HG02943 (cell line): ENCODE measurements at regions not wholly inside any gene's neighbourhood (a gene's known extent, or its start where the extent isn't known, plus 50 kb on each side); places are given as distances from the start of the nearest gene placed in this dataset.
"Not testable (repeated sequence)": the region's sequence is repeated elsewhere in the genome, so short reads cannot be mapped to it uniquely, and the experiment has no call there.

Experiments used
- ATAC-seq: cut with Tn5 transposase; IDR thresholded peaks from one replicate; pipeline ENCODE4 v1.9.1; 2021; ENCODE audit warnings: mild to moderate bottlenecking, low read depth, moderate library complexity; ENCODE audit not compliant: unreplicated experiment

DNA sequence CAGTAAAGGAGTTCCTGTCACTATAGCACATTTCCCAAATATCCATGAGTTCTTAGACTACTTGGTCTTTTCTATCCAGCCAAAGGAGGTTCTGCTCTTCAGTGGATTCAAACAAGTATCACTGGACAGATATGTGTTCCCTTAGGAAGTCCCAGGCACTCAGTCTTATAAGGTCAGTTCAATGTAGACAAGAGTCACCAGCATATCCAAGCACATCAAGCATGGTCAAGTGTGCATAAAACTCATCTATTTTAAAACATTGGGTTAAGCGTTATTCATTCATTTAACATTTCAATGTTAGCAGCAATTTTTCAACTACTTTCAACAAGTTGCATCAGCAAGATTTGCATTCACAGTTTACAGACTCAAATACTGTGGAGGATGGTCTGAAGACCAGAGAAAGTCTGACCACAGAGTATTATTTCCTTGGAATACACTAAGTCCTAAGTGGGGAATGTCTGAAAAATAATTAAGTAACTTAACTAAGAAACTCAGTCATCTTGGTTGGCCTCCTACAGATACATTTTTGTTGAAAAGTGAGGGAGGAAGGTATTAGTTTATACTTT, 630.5 kb upstream of the IGFBP7 start:
- ATAC-seq = no peak

DNA sequence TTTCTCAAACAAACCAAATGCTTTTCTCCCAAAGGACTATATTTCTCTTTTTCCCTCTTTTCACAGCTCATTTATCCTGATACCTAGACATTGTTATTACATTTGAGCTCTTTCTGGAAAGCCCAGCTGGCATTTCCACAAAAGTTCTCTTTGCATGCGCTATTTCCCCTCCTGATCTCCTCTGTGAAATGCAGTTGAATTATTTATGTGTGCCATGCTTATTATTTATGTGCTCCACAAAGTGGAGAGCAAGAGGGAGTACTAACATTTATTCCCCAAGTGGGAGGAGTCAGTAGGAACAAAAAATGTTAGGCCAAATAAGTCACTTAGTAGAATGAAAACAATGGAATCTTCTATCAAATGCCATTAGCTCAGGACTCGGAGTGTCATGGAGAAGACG, 626.6 kb upstream of the IGFBP7 start:
- ATAC-seq = no peak

DNA sequence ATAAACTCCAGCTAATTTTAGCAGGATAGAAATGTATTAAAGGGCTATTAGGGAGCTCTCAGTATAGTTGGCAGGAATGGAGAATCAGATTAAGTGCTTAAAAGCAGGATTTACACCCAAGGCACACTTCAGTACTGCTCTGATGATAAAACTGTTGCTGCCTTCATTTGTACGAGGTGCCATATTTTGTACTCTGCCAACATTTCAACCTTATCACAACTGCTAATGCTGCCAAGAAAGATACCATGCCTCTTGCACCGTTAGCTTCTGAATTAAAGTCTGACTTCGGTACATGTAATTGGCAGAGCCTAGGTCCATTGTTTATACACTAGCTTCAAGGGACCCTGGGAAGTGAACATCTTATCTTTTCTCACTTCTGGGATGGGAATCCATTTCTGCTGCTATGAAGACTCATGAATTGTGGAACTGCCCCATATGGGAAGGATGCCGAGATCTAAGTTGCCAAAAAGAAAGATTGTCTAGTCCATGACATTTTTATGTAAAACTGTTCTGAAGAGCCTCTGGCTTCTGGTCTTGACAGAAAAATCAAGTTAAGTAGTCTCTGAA, 624.0 kb upstream of the IGFBP7 start:
- ATAC-seq = no peak

- ATAC-seq = not testable (repeated sequence)
These were observed 619.8 kb upstream of the IGFBP7 start for GRCh38 chr4:57729775-57730570.

DNA sequence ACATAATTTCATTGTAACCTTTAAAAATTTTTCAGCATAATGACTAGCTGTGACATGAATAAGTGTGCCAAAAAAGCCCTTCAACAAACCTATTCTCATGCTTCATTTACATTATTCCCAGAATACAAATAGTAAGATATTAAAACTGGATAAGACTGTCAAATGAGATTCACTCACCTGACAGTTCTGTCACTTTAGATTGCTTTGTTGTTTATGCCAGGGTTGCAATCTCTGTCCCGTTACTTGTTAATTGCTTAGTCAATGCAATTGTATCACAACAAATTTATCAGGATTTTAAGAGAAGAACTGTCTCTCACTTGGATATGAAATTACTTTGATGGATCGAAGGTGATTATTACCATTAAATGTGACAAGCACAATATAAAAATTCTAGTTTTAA, 616.0 kb upstream of the IGFBP7 start:
- no peak for ATAC-seq

DNA sequence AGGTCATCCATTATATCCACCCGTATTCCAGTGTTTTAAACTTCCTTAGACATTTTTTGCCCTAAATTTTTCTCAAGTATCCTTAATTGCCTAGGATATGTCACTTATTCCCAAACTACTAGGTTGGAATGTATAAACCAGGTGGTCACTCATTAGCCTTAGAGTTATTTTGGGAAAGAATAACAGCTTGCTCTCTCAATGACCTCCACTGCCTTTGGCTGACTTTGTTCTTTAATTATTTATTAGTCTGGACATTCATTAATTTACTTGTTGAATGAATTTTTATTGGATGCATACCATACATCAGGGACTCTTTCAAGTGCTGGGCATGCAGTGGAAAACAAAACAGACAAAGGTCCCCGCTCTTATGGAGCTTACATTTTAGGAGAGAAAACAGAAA, 609.3 kb upstream of the IGFBP7 start:
- ATAC-seq = no peak

- ATAC-seq = not testable (repeated sequence)
These were observed 604.1 kb upstream of the IGFBP7 start for GRCh38 chr4:57714313-57714712.

DNA sequence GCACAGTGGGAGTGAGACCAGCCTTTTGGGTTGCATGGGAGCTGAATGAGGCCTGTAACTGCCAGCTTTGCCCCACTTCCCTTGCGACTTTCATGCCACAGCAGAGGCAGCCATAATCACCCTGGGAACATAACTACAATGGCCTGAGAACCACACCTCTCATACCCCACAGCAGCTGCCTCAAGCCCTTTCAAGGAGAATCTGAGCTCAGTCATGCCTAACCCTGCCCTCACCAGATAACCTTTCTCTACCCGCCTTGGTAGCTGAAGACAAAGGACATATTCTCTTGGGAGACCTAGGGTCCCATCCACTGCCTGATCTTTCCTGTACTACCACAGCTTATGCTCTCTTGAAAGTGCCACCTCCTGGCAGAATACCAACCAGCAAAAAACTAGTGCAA, 599.9 kb upstream of the IGFBP7 start:
- ATAC-seq = no peak

- ATAC-seq = no peak
These were observed 581.2 kb upstream of the IGFBP7 start for GRCh38 chr4:57691370-57691769.

GRCh38 chr4:57689693-57690205, 579.6 kb upstream of the IGFBP7 start:
- ATAC-seq = no peak

DNA sequence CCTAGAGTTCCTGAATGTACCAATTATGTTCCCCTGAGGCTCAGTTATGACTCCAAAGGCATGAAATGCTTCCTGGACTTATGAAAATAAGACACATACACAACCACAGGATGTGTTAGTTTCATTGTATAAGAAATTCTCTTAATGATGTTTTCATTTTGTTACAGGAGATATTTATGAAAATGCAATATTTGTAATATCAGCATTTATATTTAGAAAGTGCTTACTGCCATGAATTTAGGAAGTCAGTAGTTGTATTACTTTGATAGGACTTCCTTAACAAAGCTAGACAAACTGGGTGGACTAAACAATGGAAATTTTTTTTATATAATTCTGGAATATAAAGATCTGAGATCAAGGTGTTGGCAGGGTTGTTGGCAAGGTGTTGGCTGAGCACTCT, 572.1 kb upstream of the IGFBP7 start:
- ATAC-seq = no peak

DNA sequence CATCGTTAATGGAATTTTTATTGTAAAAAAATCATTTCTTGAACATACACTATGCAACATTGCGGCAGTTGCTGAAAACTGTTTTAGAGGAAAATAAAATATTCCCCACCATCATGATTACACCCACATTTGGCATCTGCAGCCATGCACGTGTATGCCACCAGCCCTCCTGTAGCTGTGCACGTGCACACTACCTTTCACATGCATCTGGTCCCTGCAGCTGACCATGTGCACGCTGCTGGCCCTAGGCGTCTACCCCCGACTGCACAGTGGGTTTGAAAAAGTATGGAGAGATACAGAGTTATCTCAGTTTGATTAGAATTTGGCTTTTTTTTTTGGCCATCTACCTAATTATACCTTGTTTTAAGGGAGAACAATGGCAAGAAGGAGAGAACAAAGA, 569.8 kb upstream of the IGFBP7 start:
- no peak for ATAC-seq

GRCh38 chr4:57676394-57676793, 566.2 kb upstream of the IGFBP7 start:
- ATAC-seq = no peak

DNA sequence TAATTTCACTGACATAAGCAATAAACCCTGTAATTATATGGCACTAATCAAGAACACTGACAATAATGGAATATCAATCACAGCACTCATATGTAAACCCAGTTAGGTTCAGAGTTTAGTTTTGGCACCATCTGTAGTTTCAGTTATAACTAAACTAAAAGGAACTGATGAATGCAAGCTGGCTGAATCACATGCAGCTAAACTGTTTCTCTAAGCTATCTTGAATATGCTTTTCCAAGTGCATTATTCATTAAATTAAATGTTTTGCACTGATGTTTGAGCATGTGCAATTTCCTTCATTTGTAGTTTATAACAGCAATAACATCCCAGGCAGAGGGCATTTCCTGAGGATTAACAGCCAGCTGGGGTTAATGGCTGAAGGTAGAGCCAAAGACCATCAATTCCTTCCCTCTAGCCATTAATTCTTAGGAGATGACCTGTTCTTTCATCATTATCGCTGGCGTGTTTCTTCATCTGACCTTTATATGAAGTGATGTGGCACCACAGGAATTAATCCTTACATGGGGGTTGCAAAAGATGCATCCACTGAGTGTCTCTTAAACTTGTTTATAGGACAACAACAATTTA, 562.8 kb upstream of the IGFBP7 start:
- ATAC-seq = no peak

DNA sequence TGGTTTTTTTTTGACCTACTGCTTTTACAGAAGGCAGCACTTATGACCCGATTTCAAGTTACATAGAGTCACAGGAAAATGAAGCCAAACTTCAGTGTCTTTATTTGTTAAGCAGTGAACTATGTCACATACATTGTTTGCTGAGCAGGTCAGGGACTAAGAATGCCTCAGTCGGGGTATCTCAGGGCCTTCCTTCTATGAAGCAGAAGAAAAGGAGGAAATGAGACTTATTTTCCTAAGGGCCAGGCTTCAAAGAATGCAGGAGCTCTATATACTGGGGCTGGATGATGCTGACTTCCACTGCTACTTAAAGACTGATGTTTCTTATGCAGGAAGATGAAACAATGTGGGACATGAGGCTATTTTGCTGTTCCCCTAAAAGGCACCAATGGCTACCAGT, 558.4 kb upstream of the IGFBP7 start:
- no peak for ATAC-seq

- no peak for ATAC-seq
These were observed 555.6 kb upstream of the IGFBP7 start for GRCh38 chr4:57665806-57666205.

DNA sequence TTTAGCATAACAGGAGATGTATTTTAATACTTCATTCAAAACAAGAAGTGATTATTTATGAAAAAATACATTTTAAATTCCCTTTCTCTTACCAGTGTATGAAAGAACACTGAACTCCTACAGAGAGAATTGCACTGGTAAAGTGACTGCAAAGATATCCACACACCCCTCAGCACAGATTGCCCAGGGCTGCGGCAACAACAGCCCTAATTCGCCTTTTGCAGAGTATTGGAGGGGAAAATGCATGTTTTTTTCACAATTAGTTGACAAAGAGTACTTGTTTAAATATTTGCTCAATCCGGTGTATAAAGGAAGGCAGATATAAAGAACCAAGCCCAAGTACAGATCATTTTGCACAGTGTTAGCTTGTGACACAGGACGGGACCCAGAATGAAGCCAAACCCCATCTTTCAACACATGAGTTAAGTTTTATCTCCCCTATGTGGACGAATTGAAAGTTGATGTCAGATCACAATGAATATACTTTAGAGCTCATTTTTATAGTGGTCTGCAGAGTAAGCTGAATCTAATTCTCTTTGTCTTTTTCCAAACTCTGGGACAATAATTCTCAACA, 551.4 kb upstream of the IGFBP7 start:
- ATAC-seq = no peak

- no peak for ATAC-seq
These were observed 548.5 kb upstream of the IGFBP7 start for GRCh38 chr4:57658673-57659072.

GRCh38 chr4:57658188-57658587, 548.0 kb upstream of the IGFBP7 start:
- no peak for ATAC-seq

GRCh38 chr4:57655342-57655741, 545.2 kb upstream of the IGFBP7 start:
- ATAC-seq = no peak

DNA sequence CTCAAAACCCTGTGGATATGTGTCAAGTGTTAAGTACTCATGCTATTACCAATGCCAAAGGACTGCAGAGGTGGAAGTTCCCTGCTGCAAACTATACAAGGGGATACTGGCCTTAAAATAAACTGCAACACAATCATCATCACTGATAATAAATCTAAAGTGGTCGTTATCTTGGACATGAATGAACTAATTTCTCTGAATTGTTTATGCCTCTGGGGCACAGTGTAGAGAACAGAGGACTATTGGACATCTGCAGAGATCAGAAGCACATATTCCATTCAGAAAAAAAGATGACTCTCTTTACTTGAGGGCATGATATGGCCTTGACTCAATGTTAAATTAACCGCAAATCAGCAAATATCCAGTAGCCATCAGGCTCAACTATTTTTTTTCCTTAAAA, 542.6 kb upstream of the IGFBP7 start:
- no peak for ATAC-seq
